CD4-positive, alpha-beta memory T cell (primary cell): ENCODE measurements at regions not wholly inside any gene's neighbourhood (a gene's known extent, or its start where the extent isn't known, plus 50 kb on each side); places are given as distances from the start of the nearest gene placed in this dataset.

Experiments
- CTCF ChIA-PET: fragments of 350-600 bp; sonication (Branson Sonifier 250); formaldehyde crosslinking; loops from one replicate; lab custom pipeline; 2021; ENCODE audit warnings: inconsistent platforms; ENCODE audit not compliant: partially characterized antibody; lab: Charles Lee
- POLR2A ChIA-PET: fragments of 350-600 bp; sonication (Branson Sonifier 250); formaldehyde crosslinking; loops from one replicate; lab custom pipeline; 2021; ENCODE audit not compliant: partially characterized antibody; lab: Charles Lee
- DNase-seq, 5 donors: peaks; one replicate each; pipeline versions ENCODE4 v3.0.0 to v3.0.0-alpha.2; 2020 to 2022; ENCODE audit warnings: mixed read lengths in 1 of 5
- H3K27ac ChIP-seq: one replicate; pipeline ENCODE4 v1.7.0; 2013; ENCODE audit warnings: low read depth, low read length
- H3K27me3 ChIP-seq: 2 replicates; pipeline ENCODE4 v1.7.0; 2013; ENCODE audit warnings: mild to moderate bottlenecking, low read length, moderate library complexity; ENCODE audit not compliant: insufficient read depth
- H3K36me3 ChIP-seq: 2 replicates; pipeline ENCODE4 v1.7.0; 2013; ENCODE audit warnings: mild to moderate bottlenecking, low read length, moderate library complexity; ENCODE audit not compliant: insufficient read depth
- H3K4me1 ChIP-seq: 2 replicates; pipeline ENCODE4 v1.7.0; 2013; ENCODE audit warnings: mild to moderate bottlenecking, low read length, moderate library complexity; ENCODE audit not compliant: insufficient read depth
- H3K4me3 ChIP-seq, 2 donors: one replicate each; pipeline ENCODE4 v1.7.0; 2013; ENCODE audit warnings: low read length in 2 of 2, mild to moderate bottlenecking in 1 of 2
- H3K9me3 ChIP-seq, 2 donors: one replicate each; pipeline ENCODE4 v1.7.0; 2013; ENCODE audit warnings: low read length in 2 of 2, control low read depth in 1 of 2; ENCODE audit not compliant: control insufficient read depth in 1 of 2
- H3K27ac Mint-ChIP-seq, 7 donors: one replicate each; pipeline ENCODE4 v1.8.0; 2020 to 2021; ENCODE audit warnings: mixed read lengths in 7 of 7, mild to moderate bottlenecking in 6 of 7, inconsistent platforms in 3 of 7, moderate library complexity in 3 of 7
- H3K27me3 Mint-ChIP-seq, 2 donors: one replicate each; pipeline ENCODE4 v1.8.0; 2020 to 2021; ENCODE audit warnings: mixed read lengths in 2 of 2
- H3K36me3 Mint-ChIP-seq, 2 donors: one replicate each; pipeline ENCODE4 v1.8.0; 2020 to 2021; ENCODE audit warnings: mixed read lengths in 2 of 2, inconsistent platforms in 1 of 2, mild to moderate bottlenecking in 1 of 2
- H3K4me1 Mint-ChIP-seq, 4 donors: one replicate each; pipeline ENCODE4 v1.8.0; 2020 to 2021; ENCODE audit warnings: mixed read lengths in 4 of 4, mild to moderate bottlenecking in 1 of 4
- H3K4me3 Mint-ChIP-seq, 8 donors: one replicate each; pipeline ENCODE4 v1.8.0; 2020 to 2021; ENCODE audit warnings: mixed read lengths in 8 of 8, mild to moderate bottlenecking in 7 of 8, moderate library complexity in 6 of 8, inconsistent platforms in 3 of 8
- H3K9me3 Mint-ChIP-seq, 8 donors: one replicate each; pipeline ENCODE4 v1.8.0; 2020 to 2021; ENCODE audit warnings: mixed read lengths in 8 of 8, mild to moderate bottlenecking in 5 of 8, inconsistent platforms in 3 of 8, moderate library complexity in 1 of 8
- intact Hi-C: fragments of 100-400 bp; cut with micrococcal nuclease; formaldehyde crosslinking; loops from one replicate; pipeline ENCODE4 v1.15.1; 2023

GRCh38 chr13:34822650-34823049 lies 119.4 kb upstream of the NBEA start:
- Histone ChIP-seq H3K27ac (no peak overlapping the region), H3K27me3 (no peaks in the 10 kb centered on the region), H3K4me1 (no peaks in the 10 kb centered on the region), H3K36me3 (no peaks in the 10 kb centered on the region), H3K9me3 (no peaks in the 10 kb centered on the region), H3K4me3 (no peak overlapping the region)
- POLR2A ChIA-PET = no interaction called here
- CTCF ChIA-PET = no interaction called here
- H3K4me3 Mint-ChIP-seq = no peak overlapping the region
- intact Hi-C loops = no loop called here
- H3K9me3 Mint-ChIP-seq = peaks cover 0 to 7% (median under 1%) of the 10 kb centered on the region in 8 donors
- H3K4me1 Mint-ChIP-seq = no peaks in the 10 kb centered on the region
- no peak for DNase-seq
- H3K27ac Mint-ChIP-seq = no peak overlapping the region
- no peaks in the 10 kb centered on the region for H3K36me3 Mint-ChIP-seq
- H3K27me3 Mint-ChIP-seq = no peaks in the 10 kb centered on the region

GRCh38 chr13:34826432-34826831 lies 115.6 kb upstream of the NBEA start:
- H3K27ac ChIP-seq = no peak overlapping the region
- no peak overlapping the region for H3K4me3 Mint-ChIP-seq
- DNase-seq = no peak
- no peaks in the 10 kb centered on the region for H3K36me3 ChIP-seq
- peaks cover 0 to 4% (median under 1%) of the 10 kb centered on the region in 8 donors for H3K9me3 Mint-ChIP-seq
- CTCF ChIA-PET = no interaction called here
- H3K27ac Mint-ChIP-seq = no peak overlapping the region
- no peak overlapping the region for H3K4me3 ChIP-seq
- no peaks in the 10 kb centered on the region for H3K36me3 Mint-ChIP-seq
- no peaks in the 10 kb centered on the region for H3K9me3 ChIP-seq
- no peaks in the 10 kb centered on the region for H3K27me3 ChIP-seq
- no peaks in the 10 kb centered on the region for H3K4me1 ChIP-seq
- no peaks in the 10 kb centered on the region for H3K4me1 Mint-ChIP-seq
- no peaks in the 10 kb centered on the region for H3K27me3 Mint-ChIP-seq
- POLR2A ChIA-PET = no interaction called here
- intact Hi-C loops = no loop called here

GRCh38 chr13:34833562-34834182 lies 108.4 kb upstream of the NBEA start:
- no peaks in the 10 kb centered on the region for H3K36me3 ChIP-seq
- no peak for DNase-seq
- Mint-ChIP-seq H3K36me3 (no peaks in the 10 kb centered on the region), H3K9me3 (peaks cover 0 to 8% (median 4%) of the 10 kb centered on the region in 8 donors), H3K27me3 (peaks cover 1 to 2% of the 10 kb centered on the region in 2 donors), H3K27ac (no peak overlapping the region), H3K4me3 (no peak overlapping the region), H3K4me1 (no peaks in the 10 kb centered on the region)
- H3K9me3 ChIP-seq = no peaks in the 10 kb centered on the region
- POLR2A ChIA-PET = no interaction called here
- H3K4me3 ChIP-seq = no peak overlapping the region
- CTCF ChIA-PET = no interaction called here
- no peaks in the 10 kb centered on the region for H3K4me1 ChIP-seq
- H3K27me3 ChIP-seq = no peaks in the 10 kb centered on the region
- intact Hi-C loops = no loop called here
- H3K27ac ChIP-seq = no peak overlapping the region

GRCh38 chr13:34842466-34842865 lies 99.6 kb upstream of the NBEA start:
- Mint-ChIP-seq H3K36me3 (no peaks in the 10 kb centered on the region), H3K27ac (no peak overlapping the region), H3K27me3 (peaks cover 1 to 2% of the 10 kb centered on the region in 2 donors), H3K9me3 (peaks cover 0 to 12% (median 2%) of the 10 kb centered on the region in 8 donors), H3K4me1 (no peaks in the 10 kb centered on the region), H3K4me3 (no peak overlapping the region)
- ChIA-PET CTCF (no interaction called here), POLR2A (no interaction called here)
- Histone ChIP-seq H3K4me3 (no peak overlapping the region), H3K9me3 (no peaks in the 10 kb centered on the region), H3K4me1 (no peaks in the 10 kb centered on the region), H3K27me3 (no peaks in the 10 kb centered on the region), H3K36me3 (no peaks in the 10 kb centered on the region), H3K27ac (no peak overlapping the region)
- no peak for DNase-seq
- intact Hi-C loops = no loop called here

GRCh38 chr13:34847766-34848165 lies 94.3 kb upstream of the NBEA start:
- no peaks in the 10 kb centered on the region for H3K4me1 ChIP-seq
- Mint-ChIP-seq H3K4me1 (no peaks in the 10 kb centered on the region), H3K27me3 (no peaks in the 10 kb centered on the region), H3K4me3 (no peak overlapping the region), H3K36me3 (no peaks in the 10 kb centered on the region), H3K27ac (no peak overlapping the region), H3K9me3 (peaks cover 0 to 5% (median under 1%) of the 10 kb centered on the region in 8 donors)
- H3K4me3 ChIP-seq = no peak overlapping the region
- no peaks in the 10 kb centered on the region for H3K36me3 ChIP-seq
- H3K27me3 ChIP-seq = no peaks in the 10 kb centered on the region
- no peaks in the 10 kb centered on the region for H3K9me3 ChIP-seq
- ChIA-PET POLR2A (no interaction called here), CTCF (interaction anchor here (1.8 kb wide), 1 partner anchor 20 kb away, joined by 4 read pairs; no protein-coding TSS in a partner anchor)
- no peak for DNase-seq
- intact Hi-C loops = no loop called here
- H3K27ac ChIP-seq = no peak overlapping the region

- Histone ChIP-seq H3K27ac (no peak overlapping the region), H3K4me1 (no peaks in the 10 kb centered on the region), H3K9me3 (no peaks in the 10 kb centered on the region), H3K36me3 (no peaks in the 10 kb centered on the region), H3K4me3 (no peak overlapping the region), H3K27me3 (no peaks in the 10 kb centered on the region)
- intact Hi-C loops = no loop called here
- Mint-ChIP-seq H3K4me3 (no peak overlapping the region), H3K9me3 (peaks cover 0 to 5% (median 2%) of the 10 kb centered on the region in 8 donors), H3K27ac (no peak overlapping the region), H3K36me3 (no peaks in the 10 kb centered on the region), H3K27me3 (no peaks in the 10 kb centered on the region), H3K4me1 (no peaks in the 10 kb centered on the region)
- ChIA-PET CTCF (no interaction called here), POLR2A (no interaction called here)
- DNase-seq = no peak
Measured at GRCh38 chr13:34849406-34849805, 92.7 kb upstream of the NBEA start.

GRCh38 chr13:34853161-34853560 lies 88.9 kb upstream of the NBEA start:
- no peaks in the 10 kb centered on the region for H3K27me3 ChIP-seq
- H3K4me3 Mint-ChIP-seq = no peak overlapping the region
- H3K9me3 ChIP-seq = no peaks in the 10 kb centered on the region
- H3K36me3 Mint-ChIP-seq = no peaks in the 10 kb centered on the region
- POLR2A ChIA-PET = no interaction called here
- H3K4me1 Mint-ChIP-seq = no peaks in the 10 kb centered on the region
- H3K4me3 ChIP-seq = no peak overlapping the region
- no peaks in the 10 kb centered on the region for H3K27me3 Mint-ChIP-seq
- intact Hi-C loops = no loop called here
- no peaks in the 10 kb centered on the region for H3K4me1 ChIP-seq
- H3K27ac ChIP-seq = no peak overlapping the region
- no peaks in the 10 kb centered on the region for H3K36me3 ChIP-seq
- no peak overlapping the region for H3K27ac Mint-ChIP-seq
- no peak for DNase-seq
- peaks cover 0 to 4% (median under 1%) of the 10 kb centered on the region in 8 donors for H3K9me3 Mint-ChIP-seq
- CTCF ChIA-PET = no interaction called here
